H1 (cell line): ENCODE measurements at regions not wholly inside any gene's neighbourhood (a gene's known extent, or its start where the extent isn't known, plus 50 kb on each side); places are given as distances from the start of the nearest gene placed in this dataset.

Source experiments
- BRCA1 ChIP-seq: IDR thresholded peaks from 2 replicates; pipeline ENCODE4 v1.6.1; 2012; ENCODE audit warnings: low read depth, low read length, improper control_type of control experiment
- JUN ChIP-seq: IDR thresholded peaks from 2 replicates; pipeline ENCODE4 v1.6.1; 2011; ENCODE audit warnings: low read depth, mild to moderate bottlenecking, improper control_type of control experiment, low read length
- MAFK ChIP-seq: IDR thresholded peaks from 2 replicates; pipeline ENCODE4 v1.6.1; 2012; ENCODE audit warnings: low read depth, mild to moderate bottlenecking, improper control_type of control experiment, low read length
- POLR2AphosphoS5 ChIP-seq: IDR thresholded peaks from 2 replicates; pipeline ENCODE4 v1.6.1; 2011; ENCODE audit warnings: low read depth, low read length
- SAP30 ChIP-seq: fragments of 300-600 bp; sonication (generic); IDR thresholded peaks from 2 replicates; pipeline ENCODE4 v1.7.1; 2012; ENCODE audit warnings: low read length, moderate library complexity, mild to moderate bottlenecking, inconsistent platforms; ENCODE audit not compliant: insufficient read depth, insufficient replicate concordance
- SP1 ChIP-seq: IDR thresholded peaks from 2 replicates; pipeline ENCODE4 v1.6.1; 2011; ENCODE audit warnings: low read depth, low read length
- SP2 ChIP-seq: IDR thresholded peaks from 2 replicates; pipeline ENCODE4 v1.6.1; 2012; ENCODE audit warnings: mild to moderate bottlenecking, low read length, inconsistent platforms
- SUZ12 ChIP-seq: fragments of 200-600 bp; sonication (generic); IDR thresholded peaks from 2 replicates; pipeline ENCODE4 v1.6.1; 2012; ENCODE audit warnings: mild to moderate bottlenecking, inconsistent platforms, low read length, moderate library complexity, mixed read lengths
- TCF12 ChIP-seq: IDR thresholded peaks from 2 replicates; pipeline ENCODE4 v1.6.1; 2011; ENCODE audit warnings: low read depth, mild to moderate bottlenecking, low read length
- YY1 ChIP-seq: IDR thresholded peaks from 2 replicates; pipeline ENCODE4 v1.6.1; 2011; ENCODE audit warnings: low read depth, mild to moderate bottlenecking, low read length
- TF ChIP-seq, protein P1 (sequence below), 3 experiments: IDR thresholded peaks; 1 replicate in 2 of 3; 2 replicates in 1 of 3; pipeline versions ENCODE4 v1.5.1 to v1.6.1; 2011; ENCODE audit warnings: low read length in 3 of 3, mild to moderate bottlenecking in 3 of 3, inconsistent platforms in 2 of 3, low read depth in 1 of 3, moderate library complexity in 1 of 3; ENCODE audit not compliant: insufficient read depth in 1 of 3; ENCODE audit errors: control extremely low read depth in 1 of 3

DNA sequence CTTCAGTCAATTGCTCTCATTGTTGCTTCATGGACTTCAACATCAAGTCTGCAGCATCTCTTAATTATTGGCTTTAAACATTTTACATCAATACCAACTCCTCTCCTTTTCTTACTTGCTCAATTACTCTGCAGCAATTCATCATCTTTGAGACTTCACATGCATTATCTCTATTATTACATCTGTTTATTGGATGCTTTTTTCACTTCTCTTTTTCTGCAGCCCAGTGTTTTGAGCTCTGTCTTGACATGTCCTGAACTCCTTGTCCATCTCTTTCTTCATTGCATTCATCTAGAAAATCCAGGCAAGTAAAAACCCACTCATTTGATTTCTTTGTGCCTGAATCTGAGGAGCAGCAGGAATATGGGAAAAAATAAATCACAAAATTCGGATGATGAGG lies 647.9 kb downstream of the PLCL1 start:
- no peak for TF ChIP-seq SUZ12
- TF ChIP-seq SAP30: no peak
- no peak for TF ChIP-seq TCF12
- no peak for TF ChIP-seq POLR2AphosphoS5
- TF ChIP-seq, protein P1, sequence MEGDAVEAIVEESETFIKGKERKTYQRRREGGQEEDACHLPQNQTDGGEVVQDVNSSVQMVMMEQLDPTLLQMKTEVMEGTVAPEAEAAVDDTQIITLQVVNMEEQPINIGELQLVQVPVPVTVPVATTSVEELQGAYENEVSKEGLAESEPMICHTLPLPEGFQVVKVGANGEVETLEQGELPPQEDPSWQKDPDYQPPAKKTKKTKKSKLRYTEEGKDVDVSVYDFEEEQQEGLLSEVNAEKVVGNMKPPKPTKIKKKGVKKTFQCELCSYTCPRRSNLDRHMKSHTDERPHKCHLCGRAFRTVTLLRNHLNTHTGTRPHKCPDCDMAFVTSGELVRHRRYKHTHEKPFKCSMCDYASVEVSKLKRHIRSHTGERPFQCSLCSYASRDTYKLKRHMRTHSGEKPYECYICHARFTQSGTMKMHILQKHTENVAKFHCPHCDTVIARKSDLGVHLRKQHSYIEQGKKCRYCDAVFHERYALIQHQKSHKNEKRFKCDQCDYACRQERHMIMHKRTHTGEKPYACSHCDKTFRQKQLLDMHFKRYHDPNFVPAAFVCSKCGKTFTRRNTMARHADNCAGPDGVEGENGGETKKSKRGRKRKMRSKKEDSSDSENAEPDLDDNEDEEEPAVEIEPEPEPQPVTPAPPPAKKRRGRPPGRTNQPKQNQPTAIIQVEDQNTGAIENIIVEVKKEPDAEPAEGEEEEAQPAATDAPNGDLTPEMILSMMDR (IDR thresholded peaks at IDR 0.05; ENCODE audit: control extremely low read depth in 1 of 3, insufficient read depth in 1 of 3, low read depth in 1 of 3, low read length in 3 of 3): no peak
- no peak for TF ChIP-seq BRCA1
- no peak for TF ChIP-seq SP2
- no peak for TF ChIP-seq MAFK
- no peak for TF ChIP-seq JUN
- TF ChIP-seq SP1: no peak
- TF ChIP-seq YY1: no peak
